Kidney (tissue), 13 donors: ENCODE measurements at regions not wholly inside any gene's neighbourhood (a gene's known extent, or its start where the extent isn't known, plus 50 kb on each side); places are given as distances from the start of the nearest gene placed in this dataset.

Source experiments
- DNase-seq, 5 donors: peaks; one replicate each; pipeline ENCODE4 v3.0.0-alpha.2; 2013 to 2020
- FAIRE-seq: peaks from 2 replicates; lab custom pipeline; 2012; peaks lifted over from hg19 to GRCh38; lab: Jason Lieb, UNC
- H3K27ac ChIP-seq, 2 donors: one replicate each; pipeline ENCODE4 v1.7.0; 2013; ENCODE audit warnings: low read depth in 2 of 2, low read length in 2 of 2, inconsistent platforms in 1 of 2
- H3K27me3 ChIP-seq: one replicate; pipeline ENCODE4 v1.7.1; 2013; ENCODE audit warnings: low read length, inconsistent platforms; ENCODE audit not compliant: control insufficient read depth, insufficient read depth
- H3K36me3 ChIP-seq, 3 donors: one replicate each; pipeline versions ENCODE4 v1.7.0 to v1.7.1; 2013; ENCODE audit warnings: low read length in 3 of 3, control low read depth in 1 of 3, inconsistent platforms in 1 of 3; ENCODE audit not compliant: insufficient read depth in 3 of 3, control insufficient read depth in 2 of 3
- H3K4me1 ChIP-seq, 3 donors: one replicate each; pipeline versions ENCODE4 v1.7.0 to v1.7.1; 2013; ENCODE audit warnings: low read length in 3 of 3, inconsistent platforms in 1 of 3, low read depth in 1 of 3; ENCODE audit not compliant: control insufficient read depth in 2 of 3, insufficient read depth in 2 of 3
- H3K4me3 ChIP-seq, 3 donors: one replicate each; pipeline versions ENCODE4 v1.7.0 to v1.8.1; 2013; ENCODE audit warnings: low read length in 3 of 3, control low read depth in 1 of 3, inconsistent platforms in 1 of 3
- H3K9ac ChIP-seq, 3 donors: one replicate each; pipeline versions ENCODE4 v1.7.0 to v1.7.1; 2013; ENCODE audit warnings: low read length in 3 of 3, control low read depth in 1 of 3, inconsistent platforms in 1 of 3
- H3K9me3 ChIP-seq, 3 donors: one replicate each; pipeline versions ENCODE4 v1.7.0 to v1.7.1; 2013; ENCODE audit warnings: low read length in 3 of 3, control low read depth in 1 of 3, inconsistent platforms in 1 of 3; ENCODE audit not compliant: control insufficient read depth in 2 of 3, insufficient read depth in 1 of 3
- CTCF ChIP-seq: IDR thresholded peaks from 3 replicates; pipeline ENCODE4 v1.5.1; 2012; ENCODE audit warnings: mild to moderate bottlenecking, moderate library complexity, borderline replicate concordance; ENCODE audit not compliant: insufficient read depth; ENCODE audit errors: extremely low read depth
- intact Hi-C: fragments of 100-400 bp; cut with DNase I; formaldehyde crosslinking; loops from one replicate; pipeline ENCODE4 v1.11.1; 2022
- donor health status: control.
- donor health status: control.
- donor health status: control.
- donor health status: control.
- donor health status: control.
- donor health status: DM: yes; HTN: yes; CAD: no.
- donor health status: Normal renal cell carcinoma (clear cell type).

- DNase-seq (no peak), FAIRE-seq (no peak)
- Histone ChIP-seq H3K4me3 (no peak overlapping the region), H3K9ac (no peak overlapping the region), H3K27ac (no peak overlapping the region), H3K36me3 (no peaks in the 10 kb centered on the region), H3K4me1 (no peaks in the 10 kb centered on the region), H3K27me3 (no peaks in the 10 kb centered on the region), H3K9me3 (no peaks in the 10 kb centered on the region)
- TF ChIP-seq CTCF: no peak
- intact Hi-C loops: no loop called here
Measured at GRCh38 chr16:72680732-72681131, 367.2 kb downstream of the ZFHX3 start.

- intact Hi-C loops: no loop called here
- Histone ChIP-seq H3K4me1 (no peaks in the 10 kb centered on the region), H3K4me3 (no peak overlapping the region), H3K27me3 (no peaks in the 10 kb centered on the region), H3K9me3 (no peaks in the 10 kb centered on the region), H3K36me3 (no peaks in the 10 kb centered on the region), H3K27ac (no peak overlapping the region), H3K9ac (no peak overlapping the region)
- no peak for TF ChIP-seq CTCF
- DNase-seq (no peak), FAIRE-seq (no peak)
Measured at GRCh38 chr16:72679856-72680255, 368.1 kb downstream of the ZFHX3 start.

DNA sequence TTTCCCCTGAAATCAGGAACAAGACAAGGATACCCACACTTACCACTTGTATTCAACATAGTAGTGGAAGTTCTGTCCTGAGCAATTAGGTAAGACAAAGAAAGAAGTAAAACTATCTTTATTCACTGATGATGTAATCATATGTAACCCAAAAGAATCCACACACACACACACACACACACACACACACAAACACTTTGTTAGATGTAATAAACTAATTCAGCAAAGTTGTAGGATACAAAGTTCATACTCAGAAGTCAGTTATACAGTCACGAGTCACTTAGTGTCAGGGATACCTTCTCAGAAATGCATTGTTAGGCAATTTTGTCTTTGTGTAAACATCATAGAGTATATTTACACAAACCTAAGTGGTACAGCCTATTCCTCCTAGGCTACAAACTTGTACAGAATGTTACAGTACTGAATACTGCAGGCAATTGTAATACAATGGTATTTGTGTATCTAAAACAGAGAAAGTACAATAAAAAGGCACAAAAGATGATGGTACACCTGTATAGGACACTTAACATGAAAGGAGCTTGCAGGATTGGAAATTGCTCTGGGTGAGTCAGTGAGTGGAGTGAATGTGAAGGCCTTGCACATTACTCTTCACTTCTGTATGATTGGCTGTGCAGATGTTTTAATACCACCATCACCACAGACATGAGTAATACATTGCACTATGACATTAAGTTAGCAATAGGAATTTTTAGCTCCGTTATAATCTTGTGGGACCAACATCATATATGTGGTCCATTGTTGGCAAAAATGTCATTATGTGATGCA lies 370.1 kb downstream of the ZFHX3 start:
- H3K9me3 ChIP-seq: peaks cover 0 to 4% (median 3%) of the 10 kb centered on the region in 3 donors
- no peak overlapping the region for H3K9ac ChIP-seq
- H3K4me1 ChIP-seq: no peaks in the 10 kb centered on the region
- intact Hi-C loops: no loop called here
- FAIRE-seq (no peak), DNase-seq (no peak)
- no peak overlapping the region for H3K27ac ChIP-seq
- H3K36me3 ChIP-seq: no peaks in the 10 kb centered on the region
- no peak for TF ChIP-seq CTCF
- H3K27me3 ChIP-seq: no peaks in the 10 kb centered on the region
- no peak overlapping the region for H3K4me3 ChIP-seq
